HG03378 (cell line): ENCODE measurements at regions not wholly inside any gene's neighbourhood (a gene's known extent, or its start where the extent isn't known, plus 50 kb on each side); places are given as distances from the start of the nearest gene placed in this dataset.

Experiments
- ATAC-seq: cut with Tn5 transposase; IDR thresholded peaks from one replicate; pipeline ENCODE4 v1.9.1; 2021; ENCODE audit warnings: mild to moderate bottlenecking, moderate library complexity; ENCODE audit not compliant: unreplicated experiment

GRCh38 chr5:76030343-76030742, 52.8 kb upstream of the SV2C start:
- ATAC-seq: no peak

- no peak for ATAC-seq
Observed at GRCh38 chr5:76029739-76030138, 53.4 kb upstream of the SV2C start.

GRCh38 chr5:76025790-76026189, 57.4 kb upstream of the SV2C start:
- ATAC-seq: no peak

DNA sequence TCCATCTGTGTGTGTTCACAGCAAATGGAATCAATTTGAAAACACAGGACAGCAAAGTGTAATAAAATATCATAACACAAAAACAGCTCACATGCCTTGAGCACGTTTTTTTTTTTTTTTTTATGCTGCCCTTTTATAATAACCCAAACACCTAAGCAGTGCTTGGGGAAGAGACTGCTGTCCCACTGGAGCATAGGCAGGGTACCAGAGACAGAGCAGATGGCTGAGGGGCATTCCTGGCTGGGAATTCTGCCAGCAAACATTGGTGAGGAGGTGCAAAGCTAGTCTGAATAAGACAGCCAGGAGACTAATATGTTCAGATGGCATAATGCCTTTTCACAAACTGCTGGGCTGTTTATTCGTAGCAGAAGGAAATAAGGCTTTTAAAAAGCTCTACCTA, 58.1 kb upstream of the SV2C start:
- ATAC-seq: no peak

DNA sequence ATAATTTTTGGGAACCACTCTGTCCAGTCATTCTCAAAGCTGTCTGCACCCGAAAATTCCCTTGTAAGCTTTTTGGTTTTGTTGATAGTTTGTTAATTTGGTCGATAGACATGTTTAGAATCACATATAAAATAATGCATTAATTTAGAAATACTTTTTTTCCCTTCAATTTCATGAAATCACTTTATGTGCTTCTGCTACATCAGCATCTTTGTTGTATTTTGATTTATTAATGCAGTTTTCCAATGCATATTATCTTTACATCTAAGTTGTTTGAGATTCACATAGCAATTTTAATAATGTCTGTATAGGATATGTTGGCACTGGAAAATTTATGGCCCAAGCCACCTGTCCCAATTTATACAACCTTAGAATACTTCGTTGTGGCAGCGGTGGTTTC, 60.6 kb upstream of the SV2C start:
- ATAC-seq: no peak

GRCh38 chr5:76021936-76022584, 61.1 kb upstream of the SV2C start:
- no peak for ATAC-seq

DNA sequence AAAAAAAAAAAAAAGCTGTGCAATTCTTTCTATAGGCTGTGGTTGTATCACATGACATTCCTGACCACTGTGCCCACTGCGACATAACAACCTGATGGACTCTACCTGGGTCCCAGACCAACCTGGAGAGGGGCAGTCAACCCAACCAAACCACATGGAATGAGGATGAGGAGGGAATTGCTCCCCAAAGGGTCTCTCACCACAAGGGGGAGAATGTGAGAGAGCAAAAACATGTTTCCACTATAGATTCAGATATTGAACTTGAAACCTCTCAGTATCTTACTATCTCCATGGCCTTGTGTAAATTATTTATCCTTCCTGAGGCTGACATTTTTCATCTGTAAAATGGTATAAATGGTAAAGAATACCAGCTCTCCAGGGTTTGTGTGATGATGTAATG, 66.9 kb upstream of the SV2C start:
- no peak for ATAC-seq

GRCh38 chr5:76014005-76014404, 69.2 kb upstream of the SV2C start:
- no peak for ATAC-seq

- no peak for ATAC-seq
Observed at GRCh38 chr5:76007904-76008303, 75.3 kb upstream of the SV2C start.

- no peak for ATAC-seq
Observed at GRCh38 chr5:76000582-76000981, 82.6 kb upstream of the SV2C start.

GRCh38 chr5:75993643-75994520, 89.3 kb upstream of the SV2C start:
- ATAC-seq: no peak

GRCh38 chr5:75993183-75993582, 90.0 kb upstream of the SV2C start:
- no peak for ATAC-seq

GRCh38 chr5:75992753-75993152, 90.4 kb upstream of the SV2C start:
- ATAC-seq: no peak

- ATAC-seq: no peak
Observed at GRCh38 chr5:75985077-75985476, 98.1 kb upstream of the SV2C start.

- ATAC-seq: no peak
Observed at GRCh38 chr5:75975496-75975895, 107.7 kb upstream of the SV2C start.

DNA sequence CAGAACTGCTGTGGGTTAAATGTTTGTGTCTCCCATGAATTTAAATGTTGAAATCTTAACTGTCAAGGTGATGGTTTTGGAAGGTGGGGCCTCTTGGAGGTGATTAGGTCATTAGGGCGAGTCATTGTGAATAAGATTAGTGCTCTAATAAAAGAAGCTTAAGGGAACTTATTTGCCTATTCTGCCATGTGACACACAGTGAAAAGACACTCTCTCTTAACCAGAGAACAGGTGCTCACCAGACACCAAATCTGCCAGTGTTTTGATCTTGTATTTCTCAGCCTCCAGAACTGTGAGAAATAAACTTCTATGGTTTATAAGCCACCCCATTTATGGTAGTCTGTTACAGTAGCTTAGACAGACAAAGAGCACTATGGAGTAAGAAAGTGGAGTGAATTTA, 117.9 kb upstream of the SV2C start:
- no peak for ATAC-seq

DNA sequence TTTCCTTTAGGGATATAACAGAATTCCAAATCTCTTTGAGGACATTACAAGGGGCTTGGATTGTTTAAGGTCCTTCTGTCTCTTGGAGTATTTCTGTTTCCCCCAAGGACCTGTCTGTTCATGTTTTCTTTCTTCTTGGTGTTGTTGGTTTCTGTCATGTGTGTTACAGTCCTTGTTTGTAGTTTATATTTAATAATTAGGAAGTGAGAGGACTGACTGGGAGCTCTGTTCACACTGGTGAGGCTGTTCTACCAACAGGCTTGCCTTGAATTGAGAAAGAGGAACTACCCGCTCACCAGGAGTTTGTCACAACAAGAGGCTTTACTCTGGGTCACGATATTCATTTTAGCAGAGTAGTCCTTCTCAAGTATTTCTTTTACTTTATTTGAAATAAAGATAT, 119.2 kb upstream of the SV2C start:
- ATAC-seq: no peak

GRCh38 chr5:75963554-75963953, 119.6 kb upstream of the SV2C start:
- no peak for ATAC-seq

DNA sequence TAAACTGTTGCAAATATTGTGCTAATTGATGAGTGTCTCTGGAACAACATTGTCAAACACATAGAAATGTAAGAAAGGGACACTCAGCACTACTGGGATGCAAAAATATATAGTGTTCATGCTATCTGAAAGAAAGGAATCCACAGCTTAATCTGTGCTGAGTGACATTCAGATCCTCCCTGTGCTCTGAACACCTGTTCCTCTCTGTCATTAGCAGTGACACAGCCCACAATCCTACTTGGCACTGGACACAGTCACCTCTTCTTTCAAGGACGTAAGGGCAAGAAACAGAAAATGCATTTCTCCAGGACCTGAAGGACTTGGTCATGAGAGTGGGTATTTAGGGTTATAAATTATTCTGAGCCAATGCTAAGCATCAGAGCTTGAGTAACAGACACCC, 121.4 kb upstream of the SV2C start:
- no peak for ATAC-seq

- no peak for ATAC-seq
Observed at GRCh38 chr5:75960129-75960528, 123.1 kb upstream of the SV2C start.

GRCh38 chr5:75952963-75953362, 130.2 kb upstream of the SV2C start:
- no peak for ATAC-seq

DNA sequence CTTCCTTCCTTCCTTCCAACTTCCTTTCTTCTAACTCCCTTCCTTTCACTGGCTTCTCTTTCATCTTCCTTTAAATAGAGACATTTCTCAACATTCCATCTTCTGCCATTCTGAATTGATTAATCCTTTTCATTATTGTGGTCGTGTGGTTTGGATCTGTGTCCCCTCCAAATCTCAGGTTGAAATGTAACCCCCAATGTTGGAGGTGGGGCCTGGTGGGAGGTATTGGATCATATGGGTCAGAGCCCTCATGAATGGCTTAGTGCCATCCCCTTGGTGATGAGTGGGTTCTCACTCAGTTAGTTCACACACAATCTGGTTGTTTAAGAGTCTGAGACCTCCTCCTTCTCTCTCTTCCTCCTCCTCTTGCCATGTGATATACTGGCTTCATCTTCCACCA, 130.9 kb upstream of the SV2C start:
- no peak for ATAC-seq

DNA sequence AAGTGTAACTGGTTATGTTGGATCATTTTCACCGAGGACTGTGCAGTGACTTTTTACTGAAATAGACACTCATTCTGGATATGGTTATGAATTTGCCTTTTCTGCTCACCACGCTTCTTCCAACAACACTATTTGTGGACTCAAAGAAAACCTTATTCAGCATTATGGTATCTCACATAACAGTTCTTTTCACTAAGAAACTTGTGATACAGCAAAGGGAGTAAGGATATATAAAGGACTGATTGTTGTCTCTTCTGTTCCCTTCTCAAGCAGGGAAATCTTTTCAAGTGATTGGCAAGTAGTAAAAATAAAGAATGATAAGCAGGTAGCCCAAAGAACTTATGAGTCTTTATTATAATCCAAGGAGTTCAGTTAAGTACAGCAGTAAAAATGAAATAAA, 131.5 kb upstream of the SV2C start:
- ATAC-seq: no peak
